GM21723 (cell line): ENCODE measurements at regions not wholly inside any gene's neighbourhood (a gene's known extent, or its start where the extent isn't known, plus 50 kb on each side); places are given as distances from the start of the nearest gene placed in this dataset.
A peak's percentile ranks its signal among the peaks of the same experiment; 100 is the strongest.
"Not testable (repeated sequence)": the region's sequence is repeated elsewhere in the genome, so short reads cannot be mapped to it uniquely, and the experiment has no call there.

Experiments
- ATAC-seq: cut with Tn5 transposase; IDR thresholded peaks from one replicate; pipeline ENCODE4 v1.9.1; 2021; ENCODE audit warnings: mild to moderate bottlenecking, moderate library complexity; ENCODE audit not compliant: unreplicated experiment

DNA sequence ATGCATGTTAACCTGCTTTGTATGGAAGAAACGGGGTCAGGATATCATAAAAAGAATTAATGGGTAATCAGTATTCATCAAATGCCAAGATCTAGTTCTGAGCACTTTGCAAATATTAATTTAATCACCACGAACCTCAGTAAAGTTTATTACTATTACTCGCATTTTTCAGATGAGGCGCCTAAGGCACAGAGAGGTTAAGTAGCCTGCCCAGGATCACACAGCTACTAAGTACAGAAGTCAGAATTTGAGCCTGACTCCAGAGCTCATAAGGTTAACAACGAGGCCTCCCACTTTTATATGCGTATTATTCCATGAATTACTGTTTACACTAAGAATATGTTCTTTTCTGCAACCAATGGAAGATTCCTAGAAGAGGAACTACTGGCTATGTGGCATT lies 109.6 kb upstream of the KLF13 start:
- no peak for ATAC-seq

DNA sequence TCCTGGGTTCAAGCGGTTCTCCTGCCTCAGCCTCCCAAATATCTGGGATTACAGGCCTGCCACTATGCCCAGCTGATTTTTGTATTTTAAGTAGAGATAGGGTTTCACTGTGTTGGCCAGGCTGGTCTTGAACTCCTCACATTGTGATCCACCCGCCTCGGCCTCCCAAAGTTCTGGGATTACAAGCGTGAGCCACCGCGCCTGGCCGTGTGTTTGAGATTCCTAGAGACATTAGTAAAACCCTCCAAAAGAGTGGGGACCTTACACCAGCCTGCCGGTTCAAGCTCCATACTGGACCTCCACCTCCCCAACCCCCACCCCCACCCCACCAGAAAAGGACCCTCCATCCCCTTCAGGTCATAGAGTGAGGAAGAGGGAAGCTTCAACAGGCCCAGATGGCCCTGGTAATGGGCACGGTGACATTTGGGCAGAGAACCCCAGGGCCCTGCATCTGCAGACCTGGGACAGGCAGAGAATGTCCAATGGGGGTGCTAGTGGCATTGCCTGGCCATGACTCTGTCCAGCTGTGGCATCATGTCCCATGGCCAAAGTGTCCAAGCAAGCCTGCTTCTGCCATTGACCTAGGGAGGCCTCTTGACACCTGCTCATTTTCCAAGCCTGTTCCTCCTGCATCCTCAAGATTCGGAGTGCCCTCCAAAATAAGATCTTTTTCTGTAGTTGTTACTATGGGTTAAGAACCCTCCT lies 108.9 kb upstream of the KLF13 start:
- no peak for ATAC-seq

DNA sequence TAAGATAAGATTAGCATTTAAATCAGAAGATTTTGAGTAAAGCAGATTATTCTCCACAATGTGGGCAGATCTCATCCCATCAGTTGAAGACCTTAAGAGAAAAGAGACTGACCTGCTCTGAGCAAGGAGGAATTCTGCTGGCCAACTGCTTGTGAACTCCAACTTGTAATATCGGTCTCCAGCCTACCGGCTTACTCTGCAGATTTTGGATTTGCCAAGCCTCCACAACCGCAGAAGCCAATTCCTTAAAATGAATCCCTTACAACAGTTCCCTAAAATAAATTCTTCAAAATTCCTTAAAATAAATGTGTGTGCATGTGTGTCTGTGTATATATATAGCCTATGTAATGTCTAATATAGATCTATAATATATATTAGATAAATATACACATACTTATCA lies 107.4 kb upstream of the KLF13 start:
- ATAC-seq: no peak

DNA sequence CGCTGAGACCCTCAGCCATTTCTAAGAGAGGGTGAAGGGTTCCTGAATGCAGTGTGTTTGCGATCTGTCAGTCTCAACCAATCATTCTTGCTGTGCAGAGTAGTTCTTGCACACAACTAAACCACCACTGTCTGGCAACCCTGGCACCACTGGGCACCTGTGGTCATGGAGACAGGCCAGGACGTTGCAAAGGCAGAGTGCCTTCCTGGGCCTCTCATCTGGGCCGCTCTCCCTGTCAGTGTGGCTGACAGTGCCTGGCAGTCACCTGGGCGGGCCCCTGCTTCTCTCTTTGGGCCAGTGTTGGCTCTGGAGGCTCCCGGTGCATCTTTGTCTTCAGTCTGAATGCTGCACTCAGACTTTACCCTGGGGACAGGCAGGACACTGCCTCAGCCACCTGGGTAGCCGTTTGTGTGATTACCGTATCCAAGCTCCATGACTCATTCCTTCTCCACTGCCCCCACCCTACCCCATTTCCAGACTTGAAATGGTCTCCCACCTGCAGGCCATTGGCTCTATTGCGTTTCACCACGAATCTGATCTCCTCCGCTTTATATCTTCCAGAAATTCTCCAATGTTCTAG lies 104.6 kb upstream of the KLF13 start:
- no peak for ATAC-seq

DNA sequence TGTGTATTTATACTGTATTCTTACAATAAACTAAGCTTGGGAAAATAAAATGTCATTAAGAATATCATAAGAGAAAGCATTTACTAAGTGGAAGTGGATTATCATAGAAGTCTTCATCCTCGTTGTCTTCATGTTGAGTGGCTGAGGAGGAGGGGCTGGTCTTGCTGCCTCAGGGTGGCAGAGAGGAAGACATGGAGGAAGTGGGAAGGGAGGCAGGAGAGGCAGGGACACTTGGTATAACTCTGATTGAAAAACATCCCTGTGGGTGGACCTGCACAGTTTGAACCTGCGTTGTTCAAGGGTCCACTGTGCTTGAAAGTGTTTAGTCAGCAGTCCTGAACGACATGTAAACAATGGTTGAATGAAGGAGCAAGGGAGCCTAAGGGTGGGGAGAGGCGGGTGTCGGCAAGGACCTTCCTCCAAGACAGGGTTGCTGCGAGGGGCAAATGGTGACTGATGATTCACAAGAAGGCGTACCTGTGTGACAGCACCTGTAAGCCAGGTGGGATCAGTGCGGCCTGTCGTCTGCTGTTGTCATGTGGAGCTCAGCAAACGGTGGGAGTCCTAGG lies 103.8 kb upstream of the KLF13 start:
- no peak for ATAC-seq

DNA sequence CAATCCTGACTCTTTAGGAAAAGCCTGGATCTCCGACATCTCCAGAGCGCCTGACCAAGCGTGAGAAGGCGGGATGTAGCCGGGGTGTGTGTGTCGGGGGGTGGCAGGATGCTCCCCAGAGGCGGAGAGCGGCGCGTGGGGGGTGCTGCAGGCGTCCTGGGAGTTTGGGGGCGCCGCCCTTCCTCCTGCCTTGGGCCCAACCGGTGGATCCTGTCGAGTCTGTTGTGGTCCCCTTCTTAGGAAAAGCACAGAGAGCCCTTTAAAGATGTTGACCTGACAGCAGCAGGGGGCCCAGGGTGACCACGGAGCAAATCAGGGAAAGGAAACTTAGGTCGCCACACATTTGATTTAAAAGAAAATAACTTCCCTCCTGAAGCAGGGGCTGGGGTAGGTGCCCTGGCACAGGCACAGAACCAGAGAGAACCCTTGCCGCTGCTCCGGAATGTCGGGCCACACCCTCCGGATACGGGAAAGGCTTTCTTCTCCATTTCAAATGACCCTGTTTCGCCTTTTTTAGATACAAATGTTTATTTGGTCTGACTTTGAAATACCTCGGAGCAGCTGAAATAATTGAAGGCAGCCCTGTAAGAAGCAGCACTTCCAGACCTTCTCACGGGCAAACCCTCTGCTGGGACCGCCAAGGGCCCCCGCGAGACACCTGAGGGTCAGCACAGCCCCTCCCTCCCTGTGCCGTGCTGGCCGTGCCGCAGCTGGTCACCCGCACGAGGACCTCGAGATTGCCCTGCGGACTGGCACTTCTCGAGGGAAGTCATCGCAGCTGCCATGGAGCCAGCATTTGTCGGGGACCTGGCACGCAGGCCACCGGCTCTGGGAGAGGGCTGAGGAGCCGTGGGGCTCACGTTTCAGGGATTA lies 102.9 kb upstream of the KLF13 start:
- no peak for ATAC-seq

DNA sequence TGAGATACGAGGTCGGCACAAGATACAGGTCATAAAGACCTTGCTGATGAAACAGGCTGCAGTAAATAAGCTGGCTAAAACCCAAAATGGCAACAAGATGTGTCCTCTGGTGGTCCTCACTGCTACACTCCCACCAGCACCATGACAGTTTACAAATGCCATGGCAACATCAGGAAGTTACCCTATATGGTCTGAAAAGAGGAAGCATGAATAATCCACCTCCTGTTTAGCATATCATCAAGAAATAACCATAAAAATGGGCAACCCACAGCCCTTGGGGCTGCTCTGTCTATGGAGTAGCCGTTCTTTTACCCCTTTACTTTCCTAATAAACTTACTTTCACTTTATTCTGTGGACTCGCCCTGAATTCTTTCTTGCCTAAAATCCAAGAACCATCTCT lies 102.0 kb upstream of the KLF13 start:
- ATAC-seq: not testable (repeated sequence)

DNA sequence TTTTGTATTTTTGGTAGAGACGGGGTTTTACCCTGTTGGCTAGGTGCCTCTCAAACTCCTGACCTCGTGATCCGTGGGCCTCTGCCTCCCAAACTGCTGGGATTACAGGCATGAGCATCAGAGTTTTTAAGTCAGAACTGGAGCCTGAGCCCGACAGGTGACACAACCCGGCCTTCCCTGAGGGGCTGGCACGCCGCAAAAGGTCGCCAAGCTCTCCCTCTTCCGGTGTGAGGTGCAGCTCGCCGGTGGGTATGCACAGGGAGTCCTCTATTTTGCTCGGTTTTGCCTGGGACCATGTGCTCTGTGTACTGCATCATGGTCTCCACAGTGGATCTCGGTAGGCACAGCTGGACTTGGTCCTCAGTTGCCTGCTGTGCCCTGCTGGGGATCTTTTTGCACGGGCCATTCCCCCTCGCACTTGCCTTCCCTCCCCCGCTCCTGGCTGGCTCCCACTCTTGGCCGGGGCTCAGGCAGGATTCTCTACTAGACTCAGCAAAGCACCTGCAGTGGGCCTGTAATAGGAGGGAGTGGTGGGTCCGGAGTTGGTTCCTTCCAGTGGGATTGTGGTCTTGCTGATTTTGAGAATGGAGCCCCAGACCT lies 101.2 kb upstream of the KLF13 start:
- ATAC-seq: no peak

DNA sequence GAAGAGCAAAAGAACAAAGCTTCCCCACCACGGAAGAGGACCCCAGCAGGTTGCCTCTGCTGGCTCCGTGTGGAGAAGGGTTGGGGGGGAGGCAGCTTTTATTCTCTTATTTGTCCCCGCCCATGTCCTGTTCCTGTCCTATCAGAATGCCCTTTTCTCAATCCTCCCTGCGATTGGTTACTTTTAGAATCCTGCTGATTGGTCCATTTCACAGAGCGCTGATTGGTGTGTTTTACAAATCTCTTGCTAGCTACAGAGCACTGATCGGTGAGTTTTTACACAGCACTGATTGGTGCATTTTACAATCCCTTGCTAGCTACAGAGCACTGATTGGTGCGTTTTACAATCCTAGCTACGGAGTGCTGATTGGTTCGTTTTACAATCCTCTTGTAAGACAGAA lies 100.6 kb upstream of the KLF13 start:
- no peak for ATAC-seq

DNA sequence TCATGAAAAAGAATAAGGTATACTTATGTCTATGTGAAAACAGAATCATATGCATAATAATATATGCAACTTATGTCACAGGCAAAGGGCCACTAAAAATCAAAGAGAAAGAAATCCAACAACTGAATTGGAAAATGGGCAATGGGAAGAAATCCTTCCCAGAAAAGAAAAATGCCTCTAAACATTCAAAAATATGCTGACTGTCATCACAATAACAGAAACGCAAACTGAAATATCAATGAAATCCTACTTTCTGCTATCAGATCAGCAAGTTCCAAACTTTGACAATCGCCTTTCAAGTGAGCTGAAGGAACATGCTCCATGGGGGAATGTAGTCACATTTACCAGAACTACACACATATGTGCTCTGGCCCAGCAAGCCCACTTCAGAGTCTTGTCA lies 99.4 kb upstream of the KLF13 start:
- no peak for ATAC-seq

DNA sequence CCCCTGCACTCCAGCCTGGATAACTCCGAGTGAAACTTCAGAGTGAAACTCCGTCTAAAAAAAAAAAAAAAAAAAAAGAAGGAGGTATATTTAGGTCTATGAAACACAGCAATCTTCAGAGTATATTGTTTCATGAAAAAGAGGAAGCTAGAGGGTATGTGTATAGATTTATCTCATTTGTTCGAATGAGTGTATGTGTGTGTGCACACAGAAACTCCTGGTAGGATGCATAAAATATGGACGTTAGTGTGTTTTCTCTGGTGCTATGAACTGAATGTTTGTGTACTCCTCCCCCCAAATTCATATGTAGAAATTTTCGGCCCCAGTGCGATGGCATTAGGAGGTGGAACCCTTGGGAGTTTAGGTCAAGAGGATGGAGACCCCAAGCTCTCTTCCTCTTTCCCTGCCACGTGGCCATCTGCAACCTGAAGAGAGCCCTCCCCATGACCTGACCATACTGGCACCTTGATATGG lies 98.6 kb upstream of the KLF13 start:
- ATAC-seq: no peak

DNA sequence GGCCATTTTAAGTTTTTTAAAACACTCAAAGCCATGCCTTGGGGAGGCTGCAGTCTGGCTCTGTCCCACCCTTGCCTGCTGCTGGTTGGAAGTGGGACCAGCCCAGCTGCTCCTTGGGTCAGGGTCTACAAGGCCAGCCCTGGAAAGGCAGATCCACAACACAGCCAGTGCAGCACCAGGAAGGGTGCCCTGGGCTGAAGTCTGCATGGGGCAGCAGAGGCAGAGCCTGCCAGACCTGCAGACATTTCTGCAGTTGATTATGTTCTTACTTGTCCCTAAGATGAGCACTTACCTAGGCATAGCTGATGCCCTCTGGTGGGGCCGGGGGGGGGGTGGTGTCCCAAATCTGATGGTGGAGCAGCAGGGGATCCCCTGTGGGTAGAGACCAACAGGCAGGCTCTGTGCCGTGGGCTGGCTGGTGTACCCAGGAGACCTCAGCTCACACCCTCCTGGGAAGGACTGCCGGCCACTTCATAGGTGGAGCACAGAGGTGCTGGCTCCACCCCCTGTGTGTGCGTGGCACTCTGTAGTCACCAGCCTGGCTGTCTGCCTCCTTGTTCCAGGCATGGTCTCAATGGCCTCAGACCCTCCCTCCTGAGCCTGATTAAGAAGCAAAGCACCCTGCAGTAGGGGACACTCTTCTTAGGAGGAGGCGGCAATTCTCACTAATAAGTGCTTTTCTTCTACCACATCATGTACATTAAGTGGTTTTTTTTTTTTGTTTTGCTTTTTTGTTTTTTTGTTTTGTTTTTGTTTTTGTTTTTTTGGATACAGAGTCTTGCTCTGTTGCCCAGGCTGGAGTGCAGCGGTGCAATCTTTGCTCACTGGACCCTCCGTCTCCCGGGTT lies 97.4 kb upstream of the KLF13 start:
- peak; percentile 73 for ATAC-seq

DNA sequence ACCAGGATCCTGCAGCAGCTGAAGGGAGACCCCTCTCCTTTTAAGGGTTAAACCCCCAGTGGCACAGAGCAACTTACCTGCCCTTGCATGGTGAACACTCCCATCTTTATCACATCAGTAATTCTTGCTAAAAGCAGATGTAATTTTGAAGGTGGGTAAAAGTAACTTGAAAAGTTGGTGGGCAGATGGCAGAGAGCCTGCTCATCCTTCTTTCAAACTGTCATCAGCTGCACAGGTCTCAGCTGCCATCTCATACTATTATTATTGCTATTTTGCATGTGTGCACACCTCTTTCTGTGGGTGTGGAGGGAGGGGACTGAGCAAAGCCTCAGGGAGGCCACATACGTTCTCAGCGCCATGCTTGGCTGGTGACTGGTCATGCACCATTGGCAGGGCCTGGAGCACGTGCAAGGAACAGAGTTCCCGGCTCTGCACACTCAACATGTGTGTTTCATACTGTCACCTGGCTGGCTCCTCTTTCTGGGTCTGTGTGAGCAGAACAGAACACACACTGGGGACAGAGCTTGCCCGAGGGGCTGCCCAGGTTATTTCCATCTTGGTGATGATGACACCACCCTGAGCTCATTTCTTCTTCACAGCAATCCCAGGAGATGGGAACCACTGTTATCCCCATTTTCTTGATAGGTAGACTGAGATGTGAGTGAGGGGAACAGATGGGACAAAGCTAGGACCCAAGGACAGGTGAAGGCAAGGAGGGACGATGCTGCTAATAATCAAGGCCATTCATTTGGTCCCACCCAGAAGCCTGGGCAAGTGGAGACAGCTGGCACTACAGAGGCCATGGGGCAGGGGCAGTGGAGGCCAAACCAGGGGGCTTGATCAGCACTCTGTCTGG lies 95.8 kb upstream of the KLF13 start:
- peak; percentile 80 for ATAC-seq

DNA sequence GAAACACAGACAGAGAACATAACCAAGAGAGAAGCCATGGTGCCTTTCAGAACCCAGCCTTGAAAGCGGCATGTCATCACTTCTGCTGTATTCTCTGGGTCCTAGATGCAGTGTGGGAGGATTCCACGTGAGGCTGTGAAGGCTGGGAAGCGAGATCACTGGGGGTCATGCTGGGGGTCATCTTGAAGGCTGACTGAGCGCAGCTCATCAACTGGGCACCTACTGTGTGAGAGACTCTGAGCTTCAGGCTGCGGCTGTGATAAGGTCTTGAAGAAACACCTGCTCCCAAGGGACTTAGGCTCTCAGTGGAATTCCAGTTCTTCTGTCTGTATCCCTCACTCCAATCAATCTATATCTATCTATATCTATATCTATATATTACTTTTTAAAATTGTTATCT lies 91.8 kb upstream of the KLF13 start:
- ATAC-seq: no peak

DNA sequence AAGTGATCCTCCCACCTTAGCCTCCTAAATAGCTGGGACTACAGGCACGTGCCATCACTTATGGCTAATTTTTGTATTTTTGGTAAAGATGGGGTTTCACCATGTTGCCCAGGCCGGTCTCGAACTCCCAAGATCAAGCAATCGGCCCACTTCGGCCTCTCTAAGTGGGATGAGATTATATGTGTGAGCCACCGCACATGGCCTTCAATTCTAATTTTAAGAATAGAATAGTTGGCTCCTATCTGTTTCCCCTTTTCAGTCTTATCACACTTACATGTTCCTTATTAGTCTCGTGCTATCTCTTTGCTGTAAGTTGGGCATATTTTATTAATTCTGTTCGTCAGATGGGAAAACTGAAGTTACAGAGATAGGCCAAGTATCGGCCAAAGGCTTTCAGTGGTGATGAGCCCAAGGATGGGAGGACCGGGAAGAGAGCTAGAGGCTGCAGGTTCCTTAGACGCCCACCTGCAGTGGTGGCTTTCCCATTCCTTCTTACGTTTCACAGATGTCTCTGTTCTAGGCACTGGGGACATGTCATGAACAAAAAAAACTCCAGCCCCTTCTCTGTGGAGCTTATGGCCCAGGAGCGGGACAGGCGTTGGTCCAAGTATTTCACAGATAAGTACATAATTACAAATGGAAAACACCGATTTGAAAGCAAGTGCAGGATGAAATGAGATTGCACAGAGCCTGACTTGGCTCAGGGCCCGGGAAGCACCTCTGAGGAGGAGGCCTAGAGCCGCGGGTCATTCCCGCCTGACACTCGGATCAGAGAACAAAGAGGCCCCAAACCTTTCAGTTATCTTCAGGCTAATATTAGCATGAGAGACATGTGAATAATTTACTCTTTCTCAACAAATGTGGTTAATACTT lies 91.1 kb upstream of the KLF13 start:
- peak; percentile 53 for ATAC-seq

DNA sequence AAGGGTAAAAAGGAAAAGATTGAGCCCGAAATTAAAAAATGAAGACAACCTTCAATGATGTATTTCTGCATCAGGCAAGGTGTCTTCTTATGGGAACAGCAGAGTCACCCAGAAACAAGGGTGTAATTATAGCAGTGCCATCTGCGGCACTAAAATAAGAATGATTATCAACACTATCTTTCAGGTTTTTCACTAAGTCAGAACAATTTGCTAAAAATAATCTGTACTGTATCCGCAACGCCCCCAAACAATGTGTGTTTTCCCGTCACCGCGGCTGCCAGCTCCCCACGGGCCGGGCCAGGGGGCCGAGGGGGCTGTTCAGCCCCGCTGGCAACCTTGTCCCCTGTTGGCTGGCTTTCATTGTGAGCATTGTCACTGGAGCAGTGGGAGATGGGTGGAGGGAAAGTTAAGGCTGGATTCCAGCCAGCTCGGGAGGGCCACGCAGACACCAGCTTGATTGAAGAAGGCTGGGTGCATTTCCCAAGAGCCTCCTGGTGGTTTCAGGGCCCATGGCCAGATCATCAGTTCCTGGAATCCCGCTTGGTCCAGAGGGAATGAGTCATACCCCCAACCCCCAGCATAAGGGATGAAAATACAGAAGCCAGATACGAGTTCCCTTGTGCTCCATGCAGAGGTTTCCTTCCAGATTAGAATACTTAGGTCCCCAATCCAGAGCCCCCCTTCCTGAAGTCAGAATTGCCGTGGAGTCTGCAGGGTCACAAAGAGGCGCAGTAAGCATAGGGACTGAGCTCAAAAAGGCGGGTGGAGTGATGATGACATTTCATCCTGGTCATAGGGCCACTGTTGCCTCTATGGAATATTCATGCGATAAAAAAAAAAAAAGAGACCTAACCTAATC lies 90.2 kb upstream of the KLF13 start:
- peak; percentile 62 for ATAC-seq

DNA sequence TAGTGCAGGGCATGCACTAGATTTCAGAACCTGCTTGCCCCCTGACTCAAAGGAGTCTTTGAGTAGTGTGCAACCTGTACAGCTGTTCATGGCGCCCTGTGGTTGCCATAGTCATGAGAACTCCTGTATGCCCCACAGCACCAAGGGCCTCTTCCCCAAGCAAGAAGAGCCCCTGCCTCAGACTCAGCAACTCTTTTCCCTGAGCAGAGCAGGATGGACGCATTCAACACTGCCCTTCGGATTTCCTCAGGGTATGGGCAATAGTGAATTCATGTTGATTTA lies 89.7 kb upstream of the KLF13 start:
- ATAC-seq: no peak

DNA sequence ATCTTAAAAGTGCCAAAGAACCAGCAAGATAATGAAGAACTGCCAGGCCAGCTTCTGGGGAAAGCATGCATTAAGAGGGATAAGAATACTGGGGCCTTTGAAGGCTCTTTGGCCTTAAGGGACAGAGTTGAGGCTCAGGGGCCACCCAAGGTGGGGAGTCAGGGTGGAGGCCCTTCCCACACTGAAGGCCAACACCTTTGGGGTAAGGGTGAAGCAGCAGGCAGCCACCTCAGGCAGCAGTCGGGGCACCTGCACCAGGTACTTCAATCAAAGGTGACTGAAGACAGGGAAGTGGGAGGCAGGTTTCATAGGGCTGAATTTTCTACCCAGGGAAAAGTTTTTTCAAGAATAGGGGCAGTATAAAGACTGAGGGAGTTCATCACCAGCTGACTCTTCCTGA lies 87.7 kb upstream of the KLF13 start:
- no peak for ATAC-seq
